ENCODE measurements at regions not wholly inside any gene's neighbourhood (a gene's known extent, or its start where the extent isn't known, plus 50 kb on each side); places are given as distances from the start of the nearest gene placed in this dataset.
A peak's percentile ranks its signal among the peaks of the same experiment; 100 is the strongest.

DNA sequence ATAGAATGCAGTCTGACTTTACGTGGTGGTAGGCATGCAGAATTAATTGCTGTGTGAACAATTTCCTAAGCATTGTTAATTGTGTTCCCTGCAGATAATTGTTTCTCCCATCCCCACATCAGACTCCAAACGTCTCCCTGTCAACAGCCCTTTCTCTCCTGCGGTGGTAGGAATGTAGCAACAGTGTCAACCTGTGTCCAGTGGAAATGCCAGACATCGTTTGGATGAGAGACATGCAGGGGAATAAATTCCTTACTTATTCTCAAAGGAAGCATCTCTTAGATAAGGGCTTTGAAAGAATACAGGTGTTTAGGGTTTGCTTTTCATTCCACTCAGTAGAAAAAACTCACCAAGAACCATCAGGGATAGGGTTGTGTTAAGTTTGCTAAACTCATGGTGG lies 245.3 kb upstream of the WWC1 start:
- Mint-ChIP-seq H3K27ac (no peak overlapping the region), H3K4me1 (ENCODE audit: low read depth) (peaks cover 16% of the 10 kb centered on the region), H3K36me3 (ENCODE audit: insufficient read depth) (no peaks in the 10 kb centered on the region), H3K4me3 (ENCODE audit: low read depth) (no peak overlapping the region), H3K9me3 (ENCODE audit: low read depth) (no peaks in the 10 kb centered on the region), H3K27me3 (peaks cover 58% of the 10 kb centered on the region)
- TF ChIP-seq, protein P1, sequence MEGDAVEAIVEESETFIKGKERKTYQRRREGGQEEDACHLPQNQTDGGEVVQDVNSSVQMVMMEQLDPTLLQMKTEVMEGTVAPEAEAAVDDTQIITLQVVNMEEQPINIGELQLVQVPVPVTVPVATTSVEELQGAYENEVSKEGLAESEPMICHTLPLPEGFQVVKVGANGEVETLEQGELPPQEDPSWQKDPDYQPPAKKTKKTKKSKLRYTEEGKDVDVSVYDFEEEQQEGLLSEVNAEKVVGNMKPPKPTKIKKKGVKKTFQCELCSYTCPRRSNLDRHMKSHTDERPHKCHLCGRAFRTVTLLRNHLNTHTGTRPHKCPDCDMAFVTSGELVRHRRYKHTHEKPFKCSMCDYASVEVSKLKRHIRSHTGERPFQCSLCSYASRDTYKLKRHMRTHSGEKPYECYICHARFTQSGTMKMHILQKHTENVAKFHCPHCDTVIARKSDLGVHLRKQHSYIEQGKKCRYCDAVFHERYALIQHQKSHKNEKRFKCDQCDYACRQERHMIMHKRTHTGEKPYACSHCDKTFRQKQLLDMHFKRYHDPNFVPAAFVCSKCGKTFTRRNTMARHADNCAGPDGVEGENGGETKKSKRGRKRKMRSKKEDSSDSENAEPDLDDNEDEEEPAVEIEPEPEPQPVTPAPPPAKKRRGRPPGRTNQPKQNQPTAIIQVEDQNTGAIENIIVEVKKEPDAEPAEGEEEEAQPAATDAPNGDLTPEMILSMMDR (IDR thresholded peaks at IDR 0.05; ENCODE audit: unreplicated experiment) = no peak
- no peak for DNase-seq (ENCODE audit: low spot score, unreplicated experiment)

DNA sequence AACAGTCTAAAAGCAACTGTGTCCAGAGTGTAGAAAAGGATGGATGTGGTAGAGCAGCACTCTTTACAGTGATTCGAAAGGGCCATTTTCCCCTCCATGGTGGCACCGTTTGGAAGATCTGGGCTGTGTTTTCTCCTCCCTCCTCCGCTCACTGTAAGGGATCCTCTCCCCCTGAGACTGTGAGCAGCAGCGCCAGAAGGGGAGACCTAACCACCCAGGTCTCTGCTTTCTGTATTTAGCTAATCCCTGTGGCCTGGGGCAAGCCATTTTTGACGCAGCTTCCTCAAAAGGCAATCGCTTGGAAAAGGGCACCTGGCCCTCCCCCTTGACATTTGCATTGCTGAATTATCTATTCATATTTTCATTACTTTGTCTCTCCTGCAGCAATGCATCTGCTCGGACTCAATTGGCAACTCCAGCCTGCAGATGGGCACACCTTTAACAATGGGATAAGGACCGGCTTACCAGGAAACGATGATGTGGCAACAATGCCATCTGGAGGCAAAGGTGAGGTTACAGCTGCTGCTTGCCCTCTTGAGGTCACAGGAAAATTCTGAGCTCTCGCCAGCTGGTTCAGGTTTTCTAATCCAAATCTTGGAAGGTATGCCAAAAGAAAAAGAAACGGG lies 244.3 kb upstream of the WWC1 start:
- TF ChIP-seq, protein P1 (IDR thresholded peaks at IDR 0.05; ENCODE audit: unreplicated experiment) = peak; percentile 73
- Mint-ChIP-seq H3K27ac (no peak overlapping the region), H3K27me3 (peaks cover 53% of the 10 kb centered on the region), H3K9me3 (ENCODE audit: low read depth) (no peaks in the 10 kb centered on the region), H3K4me3 (ENCODE audit: low read depth) (no peak overlapping the region), H3K4me1 (ENCODE audit: low read depth) (peaks cover 15% of the 10 kb centered on the region), H3K36me3 (ENCODE audit: insufficient read depth) (no peaks in the 10 kb centered on the region)
- peak; percentile 24 for DNase-seq (ENCODE audit: low spot score, unreplicated experiment)

- Mint-ChIP-seq H3K9me3 (ENCODE audit: low read depth) (no peaks in the 10 kb centered on the region), H3K36me3 (ENCODE audit: insufficient read depth) (no peaks in the 10 kb centered on the region), H3K27me3 (peaks cover 52% of the 10 kb centered on the region), H3K4me1 (ENCODE audit: low read depth) (peaks cover 14% of the 10 kb centered on the region), H3K4me3 (ENCODE audit: low read depth) (no peak overlapping the region), H3K27ac (no peak overlapping the region)
- TF ChIP-seq, protein P1 (IDR thresholded peaks at IDR 0.05; ENCODE audit: unreplicated experiment) = no peak
- no peak for DNase-seq (ENCODE audit: low spot score, unreplicated experiment)
Measured at GRCh38 chr5:168047669-168048111, 243.8 kb upstream of the WWC1 start.

- no peak overlapping the region for H3K4me3 Mint-ChIP-seq (ENCODE audit: low read depth)
- peaks cover 52% of the 10 kb centered on the region for H3K27me3 Mint-ChIP-seq
- H3K4me1 Mint-ChIP-seq (ENCODE audit: low read depth) = peaks cover 14% of the 10 kb centered on the region
- TF ChIP-seq, protein P1 (IDR thresholded peaks at IDR 0.05; ENCODE audit: unreplicated experiment) = no peak
- no peaks in the 10 kb centered on the region for H3K36me3 Mint-ChIP-seq (ENCODE audit: insufficient read depth)
- no peak for DNase-seq (ENCODE audit: low spot score, unreplicated experiment)
- no peak overlapping the region for H3K27ac Mint-ChIP-seq
- no peaks in the 10 kb centered on the region for H3K9me3 Mint-ChIP-seq (ENCODE audit: low read depth)
Measured at GRCh38 chr5:168048486-168048885, 243.0 kb upstream of the WWC1 start.

DNA sequence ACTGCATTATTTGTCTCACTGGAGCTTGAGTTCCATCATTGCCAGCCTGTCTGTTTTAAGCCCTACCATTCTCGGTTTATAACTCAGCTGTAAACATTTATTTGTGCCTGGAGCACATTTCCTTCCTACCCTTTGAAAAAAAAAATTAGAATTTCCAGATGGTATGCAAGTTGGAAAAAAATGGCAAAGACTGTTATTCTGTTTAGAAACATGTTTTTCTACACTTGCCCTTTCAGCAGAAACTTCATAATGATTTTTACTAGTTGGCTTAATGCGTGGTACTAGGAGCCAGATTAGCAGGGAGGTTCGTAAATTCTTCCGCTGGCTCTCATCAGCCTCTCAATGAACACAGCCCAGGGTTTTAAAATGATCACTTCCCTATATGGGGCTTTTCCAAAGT lies 238.8 kb upstream of the WWC1 start:
- TF ChIP-seq, protein P1 (IDR thresholded peaks at IDR 0.05; ENCODE audit: unreplicated experiment) = no peak
- peaks cover 7% of the 10 kb centered on the region for H3K9me3 Mint-ChIP-seq (ENCODE audit: low read depth)
- H3K4me1 Mint-ChIP-seq (ENCODE audit: low read depth) = peaks cover 10% of the 10 kb centered on the region
- H3K4me3 Mint-ChIP-seq (ENCODE audit: low read depth) = no peak overlapping the region
- peaks cover 35% of the 10 kb centered on the region for H3K27me3 Mint-ChIP-seq
- no peak overlapping the region for H3K27ac Mint-ChIP-seq
- peaks cover 1% of the 10 kb centered on the region for H3K36me3 Mint-ChIP-seq (ENCODE audit: insufficient read depth)
- no peak for DNase-seq (ENCODE audit: low spot score, unreplicated experiment)
